ENCODE measurements at regions not wholly inside any gene's neighbourhood (a gene's known extent, or its start where the extent isn't known, plus 50 kb on each side); places are given as distances from the start of the nearest gene placed in this dataset.

- DNase-seq (ENCODE audit: low spot score) = no peak
Measured at GRCh38 chr1:221069986-221070385, 190.7 kb downstream of the HLX start.

- DNase-seq (ENCODE audit: low spot score) = no peak
Measured at GRCh38 chr1:221071777-221072176, 192.5 kb downstream of the HLX start.

GRCh38 chr1:221072214-221072613 lies 193.0 kb downstream of the HLX start:
- DNase-seq (ENCODE audit: low spot score) = no peak

GRCh38 chr1:221074332-221074731 lies 195.1 kb downstream of the HLX start:
- DNase-seq (ENCODE audit: low spot score) = no peak

- DNase-seq (ENCODE audit: low spot score) = no peak
Measured at GRCh38 chr1:221075911-221076310, 196.7 kb downstream of the HLX start.

- DNase-seq (ENCODE audit: low spot score) = no peak
Measured at GRCh38 chr1:221076391-221076811, 197.2 kb downstream of the HLX start.

- DNase-seq (ENCODE audit: low spot score) = no peak
Measured at GRCh38 chr1:221078260-221078965, 199.2 kb downstream of the HLX start.

- DNase-seq (ENCODE audit: low spot score) = no peak
Measured at GRCh38 chr1:221083902-221084301, 204.7 kb downstream of the HLX start.

- no peak for DNase-seq (ENCODE audit: low spot score)
Measured at GRCh38 chr1:221084681-221085080, 205.4 kb downstream of the HLX start.

GRCh38 chr1:221085701-221086375 lies 206.6 kb downstream of the HLX start:
- no peak for DNase-seq (ENCODE audit: low spot score)

- DNase-seq (ENCODE audit: low spot score) = no peak
Measured at GRCh38 chr1:221087919-221088318, 208.7 kb downstream of the HLX start.

GRCh38 chr1:221089273-221089672 lies 210.0 kb downstream of the HLX start:
- no peak for DNase-seq (ENCODE audit: low spot score)

- DNase-seq (ENCODE audit: low spot score) = no peak
Measured at GRCh38 chr1:221089803-221090202, 210.6 kb downstream of the HLX start.

- no peak for DNase-seq (ENCODE audit: low spot score)
Measured at GRCh38 chr1:221093903-221094791, 214.9 kb downstream of the HLX start.

GRCh38 chr1:221097479-221098281 lies 218.4 kb downstream of the HLX start:
- no peak for DNase-seq (ENCODE audit: low spot score)

GRCh38 chr1:221098471-221099405 lies 219.5 kb downstream of the HLX start:
- DNase-seq (ENCODE audit: low spot score) = no peak

GRCh38 chr1:221099747-221100595 lies 220.7 kb downstream of the HLX start:
- DNase-seq (ENCODE audit: low spot score) = no peak

- no peak for DNase-seq (ENCODE audit: low spot score)
Measured at GRCh38 chr1:221100611-221101010, 221.4 kb downstream of the HLX start.

GRCh38 chr1:221101807-221102605 lies 222.8 kb downstream of the HLX start:
- DNase-seq (ENCODE audit: low spot score) = no peak

Measured in CD4-positive, alpha-beta T cell treated with Interleukin-15 for 4 hours (primary cell).